ENCODE measurements at regions not wholly inside any gene's neighbourhood (a gene's known extent, or its start where the extent isn't known, plus 50 kb on each side); places are given as distances from the start of the nearest gene placed in this dataset.

DNA sequence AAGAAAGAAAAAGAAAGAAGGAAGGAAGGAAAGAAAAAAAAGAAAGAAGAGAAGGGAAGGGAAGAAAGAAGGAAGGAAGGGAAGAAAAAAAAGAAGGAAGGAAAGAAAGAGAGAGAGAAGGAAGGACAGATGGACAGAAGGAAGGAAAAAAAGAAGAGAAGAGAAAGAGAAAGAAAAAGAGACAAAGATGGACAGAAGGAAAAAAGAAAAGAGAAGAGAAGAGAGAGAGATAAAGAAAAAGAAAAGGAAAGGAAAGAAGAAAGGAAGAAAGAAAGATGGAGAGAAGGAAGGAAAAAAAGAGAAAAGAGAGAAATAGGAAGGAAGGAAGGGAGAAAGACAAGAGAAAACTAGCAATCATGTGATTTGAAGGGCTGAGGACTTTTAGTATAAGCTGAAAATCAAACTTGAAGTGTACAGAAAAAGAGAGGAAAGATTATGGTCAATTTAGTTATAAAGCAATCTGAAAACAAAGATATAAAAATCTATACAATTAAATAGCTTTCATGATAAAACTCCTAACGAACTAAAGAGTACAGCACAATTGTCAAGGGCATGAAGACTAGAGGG, 115.3 kb downstream of the LTN1 start:
- 86 to 94% (median 88%) methylated on average over 1 of the region's 1 CpG for WGBS, 5 donors
- Histone ChIP-seq H3K36me3 (peaks cover 9 to 89% (median 76%) of the 10 kb centered on the region in 4 donors), H3K9me3 (no peaks in the 10 kb centered on the region), H3K27me3 (no peaks in the 10 kb centered on the region), H3K4me1 (no peaks in the 10 kb centered on the region), H3K4me3 (no peak overlapping the region), H3K27ac (no peak overlapping the region)
- no peak for TF ChIP-seq POLR2A (IDR thresholded peaks at IDR 0.05)
- TF ChIP-seq, protein P1, sequence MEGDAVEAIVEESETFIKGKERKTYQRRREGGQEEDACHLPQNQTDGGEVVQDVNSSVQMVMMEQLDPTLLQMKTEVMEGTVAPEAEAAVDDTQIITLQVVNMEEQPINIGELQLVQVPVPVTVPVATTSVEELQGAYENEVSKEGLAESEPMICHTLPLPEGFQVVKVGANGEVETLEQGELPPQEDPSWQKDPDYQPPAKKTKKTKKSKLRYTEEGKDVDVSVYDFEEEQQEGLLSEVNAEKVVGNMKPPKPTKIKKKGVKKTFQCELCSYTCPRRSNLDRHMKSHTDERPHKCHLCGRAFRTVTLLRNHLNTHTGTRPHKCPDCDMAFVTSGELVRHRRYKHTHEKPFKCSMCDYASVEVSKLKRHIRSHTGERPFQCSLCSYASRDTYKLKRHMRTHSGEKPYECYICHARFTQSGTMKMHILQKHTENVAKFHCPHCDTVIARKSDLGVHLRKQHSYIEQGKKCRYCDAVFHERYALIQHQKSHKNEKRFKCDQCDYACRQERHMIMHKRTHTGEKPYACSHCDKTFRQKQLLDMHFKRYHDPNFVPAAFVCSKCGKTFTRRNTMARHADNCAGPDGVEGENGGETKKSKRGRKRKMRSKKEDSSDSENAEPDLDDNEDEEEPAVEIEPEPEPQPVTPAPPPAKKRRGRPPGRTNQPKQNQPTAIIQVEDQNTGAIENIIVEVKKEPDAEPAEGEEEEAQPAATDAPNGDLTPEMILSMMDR (IDR thresholded peaks at IDR 0.05): no peak
- no peak for TF ChIP-seq EP300 (IDR thresholded peaks at IDR 0.05)
- TF ChIP-seq POLR2AphosphoS5 (IDR thresholded peaks at IDR 0.05): no peak
- intact Hi-C loops (cut with DNase I; ENCODE audit: low total_unique reads): no loop called here
- DNase-seq: no peak

DNA sequence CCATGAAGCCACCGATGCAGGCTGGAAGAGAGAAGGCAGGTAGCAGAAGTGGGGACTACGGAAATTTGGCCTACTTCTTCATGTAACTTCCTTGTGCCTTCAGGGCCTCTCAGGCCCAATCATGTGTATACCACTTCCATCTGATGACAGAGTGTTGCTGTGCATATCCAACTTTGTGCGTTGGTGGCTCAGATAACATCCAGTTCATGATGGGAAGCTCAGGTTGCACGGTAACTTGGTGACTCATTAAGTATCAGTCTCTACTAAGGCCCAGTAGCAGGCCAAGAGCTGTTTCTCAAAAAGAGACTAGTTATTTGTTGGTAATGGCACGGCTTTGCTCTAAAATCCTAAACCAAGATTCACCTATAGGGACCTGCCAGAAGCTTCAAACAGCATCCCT, 117.6 kb downstream of the LTN1 start:
- H3K27me3 ChIP-seq: no peaks in the 10 kb centered on the region
- intact Hi-C loops (cut with DNase I; ENCODE audit: low total_unique reads): no loop called here
- peaks cover 9 to 83% (median 75%) of the 10 kb centered on the region in 4 donors for H3K36me3 ChIP-seq
- no peak for TF ChIP-seq POLR2A (IDR thresholded peaks at IDR 0.05)
- no peak for TF ChIP-seq POLR2AphosphoS5 (IDR thresholded peaks at IDR 0.05)
- TF ChIP-seq, protein P1 (IDR thresholded peaks at IDR 0.05): no peak
- no peak for TF ChIP-seq EP300 (IDR thresholded peaks at IDR 0.05)
- H3K9me3 ChIP-seq: no peaks in the 10 kb centered on the region
- peaks cover 0 to 3% (median 0%) of the 10 kb centered on the region in 4 donors for H3K4me1 ChIP-seq
- no peak overlapping the region for H3K27ac ChIP-seq
- H3K4me3 ChIP-seq: no peak overlapping the region
- 58 to 83% (median 66%) methylated on average over 5 of the region's 5 CpGs for WGBS, 5 donors
- no peak for DNase-seq

DNA sequence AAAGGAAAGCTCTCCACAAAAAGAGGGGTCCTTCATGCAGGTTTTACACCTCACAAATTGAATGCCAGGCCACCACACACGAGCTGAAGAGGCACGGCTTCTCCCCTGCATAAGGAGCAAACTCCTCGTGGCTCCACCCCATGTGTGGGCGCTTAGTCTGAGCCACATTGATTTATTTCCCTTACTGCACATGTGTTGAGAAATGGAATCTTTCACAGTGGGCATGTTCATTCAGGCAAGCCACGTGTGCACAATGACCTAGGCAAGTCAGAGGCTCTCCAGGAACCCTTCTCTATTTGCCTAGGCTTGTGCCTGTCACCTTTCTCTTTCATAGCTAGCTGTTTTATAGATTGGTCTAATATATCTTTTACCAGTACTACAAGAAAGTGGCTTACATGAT, 120.5 kb downstream of the LTN1 start:
- no peak for DNase-seq
- intact Hi-C loops (cut with DNase I; ENCODE audit: low total_unique reads): no loop called here
- no peak overlapping the region for H3K27ac ChIP-seq
- H3K36me3 ChIP-seq: peaks cover 9 to 63% (median 58%) of the 10 kb centered on the region in 4 donors
- peaks cover 0 to 7% (median 0%) of the 10 kb centered on the region in 4 donors for H3K4me1 ChIP-seq
- no peak overlapping the region for H3K4me3 ChIP-seq
- no peaks in the 10 kb centered on the region for H3K27me3 ChIP-seq
- 82 to 92% (median 90%) methylated on average over 5 of the region's 5 CpGs for WGBS, 5 donors
- TF ChIP-seq, protein P1 (IDR thresholded peaks at IDR 0.05): no peak
- TF ChIP-seq EP300 (IDR thresholded peaks at IDR 0.05) (no peak), POLR2A (IDR thresholded peaks at IDR 0.05) (no peak), POLR2AphosphoS5 (IDR thresholded peaks at IDR 0.05) (no peak)
- H3K9me3 ChIP-seq: no peaks in the 10 kb centered on the region

DNA sequence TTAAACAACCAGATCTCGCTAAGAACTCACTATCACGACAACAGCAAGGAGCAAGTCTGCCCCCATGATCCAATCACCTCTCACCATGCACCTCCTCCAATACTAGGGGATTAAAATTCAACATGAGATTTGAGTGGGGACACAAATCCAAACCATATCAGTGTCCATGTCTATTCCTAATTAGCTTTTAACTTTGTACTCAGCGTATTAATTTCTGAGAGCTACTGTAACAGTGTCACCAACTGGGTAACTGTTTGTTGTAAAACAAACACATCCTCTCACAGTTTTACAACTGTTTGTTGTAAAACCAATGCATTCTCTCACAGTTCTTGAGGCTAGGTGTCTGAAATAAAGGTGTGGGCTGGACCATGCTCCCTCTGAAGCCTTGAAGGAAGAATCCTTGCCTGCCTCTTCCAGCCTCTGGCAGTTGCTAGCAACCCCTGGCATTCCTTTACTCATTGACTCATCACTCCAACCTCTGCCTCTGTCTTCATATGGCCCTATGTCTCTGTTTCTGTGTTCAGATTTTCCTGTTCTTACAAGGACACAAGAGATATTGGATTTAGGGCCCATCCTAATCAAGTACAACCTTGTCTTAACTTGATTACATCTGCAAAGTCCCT, 121.2 kb downstream of the LTN1 start:
- intact Hi-C loops (cut with DNase I; ENCODE audit: low total_unique reads): no loop called here
- no peak overlapping the region for H3K4me3 ChIP-seq
- H3K36me3 ChIP-seq: peaks cover 7 to 60% (median 55%) of the 10 kb centered on the region in 4 donors
- H3K27ac ChIP-seq: no peak overlapping the region
- TF ChIP-seq EP300 (IDR thresholded peaks at IDR 0.05) (no peak), POLR2A (IDR thresholded peaks at IDR 0.05) (no peak), POLR2AphosphoS5 (IDR thresholded peaks at IDR 0.05) (no peak)
- TF ChIP-seq, protein P1 (IDR thresholded peaks at IDR 0.05): no peak
- H3K4me1 ChIP-seq: peaks cover 0 to 7% (median 0%) of the 10 kb centered on the region in 4 donors
- DNase-seq: no peak
- H3K27me3 ChIP-seq: no peaks in the 10 kb centered on the region
- no peaks in the 10 kb centered on the region for H3K9me3 ChIP-seq
- 90 to 98% (median 91%) methylated on average over 3 of the region's 3 CpGs for WGBS, 5 donors
